ENCODE measurements at regions not wholly inside any gene's neighbourhood (a gene's known extent, or its start where the extent isn't known, plus 50 kb on each side); places are given as distances from the start of the nearest gene placed in this dataset.

DNA sequence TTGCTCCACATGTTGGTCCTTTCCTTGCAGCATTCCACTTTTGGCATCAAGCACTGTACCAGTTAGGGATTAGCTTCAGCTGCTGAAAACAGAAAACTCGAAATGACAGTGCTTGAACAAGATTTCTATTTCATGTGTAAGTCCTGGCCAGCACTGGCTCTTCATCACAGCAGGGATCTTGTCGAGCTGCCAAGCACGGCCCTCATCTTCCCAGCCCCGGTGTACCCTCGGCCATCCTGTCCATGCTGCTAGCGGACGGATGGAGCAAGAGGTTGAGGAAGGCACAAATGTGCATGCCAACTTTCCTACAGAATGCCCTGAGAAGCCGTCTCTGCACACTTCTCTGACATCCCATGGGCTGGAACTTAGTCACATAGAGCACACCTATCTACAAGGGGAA, 130.6 kb downstream of the TENT4A start:
- TF ChIP-seq CTCF (IDR thresholded peaks at IDR 0.05; ENCODE audit: low read depth, low read length), result no peak
- DNase-seq (ENCODE audit: extremely low read depth, low read depth), result no peak

DNA sequence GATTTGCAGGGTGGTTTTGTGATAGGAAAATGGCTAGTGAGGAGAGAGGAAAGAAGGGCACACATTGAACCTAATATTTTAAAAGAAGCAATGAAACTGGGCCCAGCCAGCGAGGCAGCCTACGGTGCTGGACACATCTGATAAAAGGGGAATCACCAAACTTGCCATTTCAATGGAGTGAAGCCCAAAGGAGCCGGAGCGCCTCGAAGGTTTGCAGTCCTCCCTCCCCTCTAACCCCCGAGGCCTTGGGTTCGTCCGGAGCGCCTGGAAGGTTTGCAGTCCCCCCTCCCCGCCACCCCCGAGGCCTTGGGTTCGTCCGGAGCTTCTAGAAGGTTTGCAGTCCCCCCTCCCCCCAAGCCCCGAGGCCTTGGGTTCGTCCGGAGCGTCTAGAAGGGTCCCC, 132.6 kb downstream of the TENT4A start:
- TF ChIP-seq CTCF (IDR thresholded peaks at IDR 0.05; ENCODE audit: low read depth, low read length), result no peak
- no peak for DNase-seq (ENCODE audit: extremely low read depth, low read depth)

- TF ChIP-seq CTCF (IDR thresholded peaks at IDR 0.05; ENCODE audit: low read depth, low read length), result no peak
Observed at GRCh38 chr5:6847870-6848269, 134.6 kb downstream of the TENT4A start.

GRCh38 chr5:6849316-6850105, 136.3 kb downstream of the TENT4A start:
- TF ChIP-seq CTCF (IDR thresholded peaks at IDR 0.05; ENCODE audit: low read depth, low read length), result no peak

More at GRCh38 chr5:6847870-6848269, 134.6 kb downstream of the TENT4A start:
- no peak for DNase-seq (ENCODE audit: extremely low read depth, low read depth)

DNA sequence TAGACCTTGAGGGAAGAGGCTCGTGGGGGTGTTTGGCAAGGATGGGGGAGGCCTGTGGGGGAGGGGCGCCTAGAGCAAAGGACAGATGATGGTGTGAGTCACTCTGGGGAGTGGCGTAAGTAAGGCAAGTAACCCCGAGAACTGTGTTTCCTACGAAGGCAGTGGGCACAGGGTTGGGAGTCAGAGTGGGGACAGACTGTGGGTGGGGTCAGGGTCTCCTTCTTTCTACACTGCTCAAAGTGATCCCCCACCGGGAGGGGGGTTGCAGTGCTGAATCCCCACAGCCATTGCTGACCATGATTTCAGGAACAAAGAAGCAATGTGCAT, 136.8 kb downstream of the TENT4A start:
- no peak for TF ChIP-seq CTCF (IDR thresholded peaks at IDR 0.05; ENCODE audit: low read depth, low read length)
- no peak for DNase-seq (ENCODE audit: extremely low read depth, low read depth)

More at GRCh38 chr5:6849316-6850105, 136.3 kb downstream of the TENT4A start:
- no peak for DNase-seq (ENCODE audit: extremely low read depth, low read depth)

DNA sequence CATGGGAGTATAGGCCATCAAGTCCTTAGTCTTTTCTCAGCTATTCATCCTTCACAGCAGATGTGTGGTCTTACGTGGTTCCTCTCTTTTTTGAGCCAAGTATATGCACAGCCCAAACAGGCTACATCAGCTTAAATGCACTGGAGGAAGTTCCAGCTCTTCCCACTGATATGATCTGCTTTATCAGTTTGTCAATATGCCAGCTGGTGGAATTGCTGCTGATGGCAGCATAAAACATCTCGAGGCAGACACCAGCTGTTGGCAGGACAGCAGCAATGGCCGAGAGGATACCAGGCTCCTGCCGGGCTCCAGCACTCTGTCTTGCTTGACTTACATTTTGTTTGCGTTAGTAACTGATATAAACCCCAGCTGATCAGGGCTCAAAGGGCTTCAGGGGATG, 143.4 kb downstream of the TENT4A start:
- no peak for DNase-seq (ENCODE audit: extremely low read depth, low read depth)
- TF ChIP-seq CTCF (IDR thresholded peaks at IDR 0.05; ENCODE audit: low read depth, low read length), result no peak

GRCh38 chr5:6858419-6858818, 145.2 kb downstream of the TENT4A start:
- no peak for DNase-seq (ENCODE audit: extremely low read depth, low read depth)
- no peak for TF ChIP-seq CTCF (IDR thresholded peaks at IDR 0.05; ENCODE audit: low read depth, low read length)
